ENCODE measurements at regions not wholly inside any gene's neighbourhood (a gene's known extent, or its start where the extent isn't known, plus 50 kb on each side); places are given as distances from the start of the nearest gene placed in this dataset.

DNA sequence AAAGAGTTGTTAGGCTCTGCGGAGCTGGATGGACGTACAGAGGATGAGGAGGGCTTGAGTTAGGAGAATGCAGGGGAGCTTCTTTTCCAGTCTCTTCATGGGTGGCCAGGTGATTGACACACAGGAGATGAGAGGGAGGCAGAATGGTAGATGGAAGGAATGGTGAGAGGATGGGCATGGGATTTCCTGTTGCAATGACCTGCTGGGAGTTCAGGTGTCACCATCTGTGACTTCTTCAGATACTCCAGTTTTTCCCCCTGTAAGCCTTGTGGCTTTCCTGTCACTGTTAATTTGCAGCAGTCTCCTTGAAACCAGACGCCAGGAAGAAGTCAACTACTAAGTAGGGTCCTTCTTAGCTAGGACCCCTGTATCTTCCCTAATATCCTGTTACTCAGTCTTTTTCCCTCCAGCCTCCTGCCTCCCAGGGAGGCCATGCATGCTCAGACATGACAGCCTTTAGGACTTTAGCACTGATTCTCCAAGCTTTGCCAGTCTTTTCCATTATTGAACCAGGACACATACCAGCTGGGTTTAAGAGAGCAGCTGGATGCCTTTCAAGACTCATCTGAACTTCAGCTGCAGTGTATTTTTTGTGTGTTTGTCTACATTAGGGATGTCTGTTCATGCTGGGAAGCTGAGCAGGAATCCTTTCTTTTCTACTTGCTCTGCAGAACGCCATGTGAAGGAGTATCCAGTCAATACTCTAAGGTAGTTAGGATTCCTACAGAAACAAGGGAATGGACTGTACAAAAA, 67.2 kb upstream of the CD180 start:
- WGBS, 2 donors: 92 to 95% methylated on average over 4 of the region's 4 CpGs

DNA sequence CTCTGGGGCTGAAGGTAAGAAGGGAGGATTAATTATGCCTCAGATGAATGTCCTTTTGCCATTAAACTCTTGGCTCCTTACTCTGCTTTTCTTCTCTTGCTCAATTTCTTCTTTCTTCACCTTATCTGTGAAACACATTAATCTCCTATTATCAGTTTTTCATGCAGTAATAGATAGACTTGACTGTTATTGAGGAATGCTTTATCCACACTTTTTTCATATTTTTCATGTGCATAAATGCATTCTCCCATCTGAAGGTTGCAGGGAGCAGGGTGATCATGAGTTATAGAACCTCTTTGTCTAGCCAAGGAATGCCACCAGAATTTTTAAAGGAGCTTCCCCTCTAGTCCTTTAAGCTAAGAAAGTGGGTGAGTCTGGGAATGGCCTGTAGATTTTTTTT, 66.4 kb upstream of the CD180 start:
- Histone ChIP-seq H3K4me1 (peaks cover 0 to 37% (median 18%) of the 10 kb centered on the region in 4 donors), H3K27me3 (no peaks in the 10 kb centered on the region), H3K27ac (no peak overlapping the region), H3K36me3 (no peaks in the 10 kb centered on the region), H3K4me3 (no peak overlapping the region), H3K9me3 (no peaks in the 10 kb centered on the region)
- no peak for DNase-seq (ENCODE audit: low spot score in 2 of 2)
- no peak for TF ChIP-seq POLR2A (IDR thresholded peaks at IDR 0.05)

More for the DNA sequence above, 67.2 kb upstream of the CD180 start:
- Histone ChIP-seq H3K36me3 (no peaks in the 10 kb centered on the region), H3K4me3 (no peak overlapping the region), H3K9me3 (no peaks in the 10 kb centered on the region), H3K4me1 (peaks cover 0 to 43% (median 22%) of the 10 kb centered on the region in 4 donors), H3K27ac (peak overlapping the region in 1 of 4 donors; percentile 98), H3K27me3 (no peaks in the 10 kb centered on the region)
- DNase-seq (ENCODE audit: low spot score in 2 of 2): no peak
- TF ChIP-seq POLR2A (IDR thresholded peaks at IDR 0.05) (no peak), EP300 (IDR thresholded peaks at IDR 0.05) (no peak)
- TF ChIP-seq, protein P1, sequence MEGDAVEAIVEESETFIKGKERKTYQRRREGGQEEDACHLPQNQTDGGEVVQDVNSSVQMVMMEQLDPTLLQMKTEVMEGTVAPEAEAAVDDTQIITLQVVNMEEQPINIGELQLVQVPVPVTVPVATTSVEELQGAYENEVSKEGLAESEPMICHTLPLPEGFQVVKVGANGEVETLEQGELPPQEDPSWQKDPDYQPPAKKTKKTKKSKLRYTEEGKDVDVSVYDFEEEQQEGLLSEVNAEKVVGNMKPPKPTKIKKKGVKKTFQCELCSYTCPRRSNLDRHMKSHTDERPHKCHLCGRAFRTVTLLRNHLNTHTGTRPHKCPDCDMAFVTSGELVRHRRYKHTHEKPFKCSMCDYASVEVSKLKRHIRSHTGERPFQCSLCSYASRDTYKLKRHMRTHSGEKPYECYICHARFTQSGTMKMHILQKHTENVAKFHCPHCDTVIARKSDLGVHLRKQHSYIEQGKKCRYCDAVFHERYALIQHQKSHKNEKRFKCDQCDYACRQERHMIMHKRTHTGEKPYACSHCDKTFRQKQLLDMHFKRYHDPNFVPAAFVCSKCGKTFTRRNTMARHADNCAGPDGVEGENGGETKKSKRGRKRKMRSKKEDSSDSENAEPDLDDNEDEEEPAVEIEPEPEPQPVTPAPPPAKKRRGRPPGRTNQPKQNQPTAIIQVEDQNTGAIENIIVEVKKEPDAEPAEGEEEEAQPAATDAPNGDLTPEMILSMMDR (IDR thresholded peaks at IDR 0.05): no peak

DNA sequence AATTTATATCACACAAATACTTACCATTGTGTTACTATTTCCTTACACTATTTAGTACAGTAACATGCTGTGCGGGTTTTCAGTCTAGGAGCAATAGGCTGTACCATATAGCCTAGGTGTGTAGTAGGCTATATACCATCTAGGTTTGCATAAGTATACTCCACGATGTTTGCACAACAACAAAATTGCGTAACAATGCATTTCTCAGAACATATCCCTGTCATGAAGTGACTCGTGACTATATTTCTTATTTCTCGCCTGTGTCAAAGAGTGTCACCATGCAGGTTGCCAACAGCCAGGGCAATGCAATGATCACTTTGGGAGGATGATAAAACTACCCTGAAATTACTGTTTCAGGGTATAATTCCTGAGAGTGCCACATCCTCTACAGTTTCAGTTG, 65.6 kb upstream of the CD180 start:
- WGBS, 2 donors: 76 to 79% methylated on average over 5 of the region's 5 CpGs
- no peak overlapping the region for H3K4me3 ChIP-seq
- no peaks in the 10 kb centered on the region for H3K36me3 ChIP-seq
- TF ChIP-seq EP300 (IDR thresholded peaks at IDR 0.05): no peak
- TF ChIP-seq, protein P1 (IDR thresholded peaks at IDR 0.05): no peak
- TF ChIP-seq POLR2A (IDR thresholded peaks at IDR 0.05): no peak
- no peak for DNase-seq (ENCODE audit: low spot score in 2 of 2)
- H3K4me1 ChIP-seq: peaks cover 0 to 35% (median 11%) of the 10 kb centered on the region in 4 donors
- no peaks in the 10 kb centered on the region for H3K9me3 ChIP-seq
- H3K27me3 ChIP-seq: no peaks in the 10 kb centered on the region
- H3K27ac ChIP-seq: no peak overlapping the region

DNA sequence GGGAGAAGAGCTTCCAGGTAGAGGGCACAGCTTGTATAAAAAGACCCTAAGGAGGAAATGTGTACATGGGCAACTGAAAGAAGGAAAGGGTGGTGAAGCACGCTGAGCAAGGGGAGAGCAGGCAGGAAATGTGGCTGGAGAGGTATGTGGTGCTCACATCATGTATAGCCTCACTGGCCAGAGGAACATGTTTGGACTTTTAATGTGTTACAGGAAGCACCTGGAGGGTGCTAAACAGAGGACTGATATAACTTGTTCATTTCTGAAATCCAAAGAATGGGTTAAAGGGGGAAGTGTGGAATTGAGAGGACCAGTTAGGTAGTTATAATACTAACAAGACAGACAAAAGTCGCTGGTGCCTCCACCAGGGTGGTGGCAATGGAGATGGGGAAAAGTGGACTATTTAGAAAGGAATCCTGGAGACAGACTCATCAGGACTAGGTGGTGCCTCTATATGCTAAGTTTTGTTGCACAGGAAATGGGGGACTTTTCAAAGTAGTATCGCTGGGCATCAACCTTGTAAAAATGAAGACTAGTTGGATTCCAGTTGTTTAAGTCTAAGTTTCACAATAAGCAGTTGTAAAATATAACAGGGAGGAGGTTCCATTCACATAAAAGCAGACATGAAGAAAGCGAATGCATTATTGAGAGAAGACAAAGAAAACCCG, 63.1 kb upstream of the CD180 start:
- H3K36me3 ChIP-seq: no peaks in the 10 kb centered on the region
- 89 to 95% methylated on average over 5 of the region's 5 CpGs for WGBS, 2 donors
- no peak for DNase-seq (ENCODE audit: low spot score in 2 of 2)
- no peak overlapping the region for H3K4me3 ChIP-seq
- H3K27me3 ChIP-seq: no peaks in the 10 kb centered on the region
- H3K9me3 ChIP-seq: no peaks in the 10 kb centered on the region
- peak overlapping the region in 1 of 4 donors; percentile 84 for H3K27ac ChIP-seq
- H3K4me1 ChIP-seq: peaks cover 0 to 38% (median 5%) of the 10 kb centered on the region in 4 donors
- TF ChIP-seq POLR2A (IDR thresholded peaks at IDR 0.05) (no peak), EP300 (IDR thresholded peaks at IDR 0.05) (no peak)
- TF ChIP-seq, protein P1 (IDR thresholded peaks at IDR 0.05): no peak

DNA sequence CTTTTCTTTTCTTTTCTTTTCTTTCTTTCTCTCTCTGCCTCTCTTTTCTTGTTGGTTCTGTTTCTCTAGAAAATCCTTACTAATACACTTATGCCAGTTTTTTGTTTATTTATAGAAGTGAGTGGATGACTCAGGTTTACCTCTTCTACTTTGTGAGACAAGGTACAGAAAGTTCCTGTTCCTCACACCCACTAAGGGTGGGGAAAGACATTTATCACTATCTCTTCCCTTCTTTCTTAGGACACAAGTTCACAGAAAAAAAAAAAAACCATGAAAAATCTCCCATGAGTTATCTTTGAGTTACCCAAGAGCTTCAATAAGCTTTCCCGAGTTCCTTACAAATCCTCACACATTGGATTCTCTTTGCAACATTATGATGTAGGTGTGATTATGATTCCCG, 60.9 kb upstream of the CD180 start:
- Histone ChIP-seq H3K36me3 (no peaks in the 10 kb centered on the region), H3K4me3 (no peak overlapping the region), H3K9me3 (no peaks in the 10 kb centered on the region), H3K27ac (peak overlapping the region in 3 of 4 donors; percentile 4 to 85 (median 84)), H3K4me1 (peaks cover 0 to 36% (median 9%) of the 10 kb centered on the region in 4 donors), H3K27me3 (no peaks in the 10 kb centered on the region)
- TF ChIP-seq POLR2A (IDR thresholded peaks at IDR 0.05) (no peak), EP300 (IDR thresholded peaks at IDR 0.05) (peak; percentile 43 to 50)
- 95 to 96% methylated on average over 2 of the region's 2 CpGs for WGBS, 2 donors
- DNase-seq (ENCODE audit: low spot score in 2 of 2): no peak

DNA sequence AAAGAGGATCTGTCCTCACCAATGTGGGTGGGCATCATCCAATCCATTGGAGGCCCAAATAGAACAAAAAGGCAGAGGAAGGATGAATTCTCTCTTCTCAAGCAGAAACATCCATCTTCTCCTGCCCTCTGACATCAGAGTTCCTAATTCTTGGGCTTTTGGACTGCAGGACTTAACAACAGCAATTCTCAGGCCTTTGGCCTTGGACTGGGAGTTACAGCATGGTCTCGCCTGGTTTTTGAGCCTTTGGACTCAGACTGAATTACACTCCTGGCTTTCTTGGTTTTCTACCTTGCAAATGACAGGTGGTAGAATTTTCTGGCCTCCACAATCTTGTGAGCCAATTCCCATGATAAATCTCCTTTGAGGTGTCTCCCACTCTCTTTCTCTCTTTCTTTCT, 60.5 kb upstream of the CD180 start:
- 65 to 85% methylated on average over 1 of the region's 1 CpG for WGBS, 2 donors
- H3K36me3 ChIP-seq: no peaks in the 10 kb centered on the region

More for the DNA sequence above, 60.5 kb upstream of the CD180 start:
- H3K4me3 ChIP-seq: no peak overlapping the region
- DNase-seq (ENCODE audit: low spot score in 2 of 2): no peak
- TF ChIP-seq EP300 (IDR thresholded peaks at IDR 0.05): no peak
- TF ChIP-seq POLR2A (IDR thresholded peaks at IDR 0.05): no peak
- TF ChIP-seq, protein P1 (IDR thresholded peaks at IDR 0.05): no peak
- peaks cover 0 to 36% (median 9%) of the 10 kb centered on the region in 4 donors for H3K4me1 ChIP-seq
- peak overlapping the region; percentile 4 to 85 (median 70) for H3K27ac ChIP-seq
- no peaks in the 10 kb centered on the region for H3K27me3 ChIP-seq
- no peaks in the 10 kb centered on the region for H3K9me3 ChIP-seq

All from tibial nerve (tissue), 4 donors.